Smooth muscle cell (in vitro differentiated cells): ENCODE measurements at regions not wholly inside any gene's neighbourhood (a gene's known extent, or its start where the extent isn't known, plus 50 kb on each side); places are given as distances from the start of the nearest gene placed in this dataset.

Experiments
- DNase-seq: peaks from one replicate; lab custom pipeline; 2025; ENCODE audit not compliant: unreplicated experiment; lab: John Stamatoyannopoulos, UW
- H2AFZ ChIP-seq: fragments of 200-600 bp; sonication (generic); 2 replicates; pipeline ENCODE4 v1.6.0; 2016; ENCODE audit warnings: antibody characterized with exemption, low read depth, mild to moderate bottlenecking
- H3F3A ChIP-seq: fragments of 200-600 bp; sonication (generic); 2 replicates; pipeline ENCODE4 v1.6.0; 2017; ENCODE audit warnings: antibody characterized with exemption, low read depth
- H3K27ac ChIP-seq: fragments of 200-600 bp; sonication (generic); 2 replicates; pipeline ENCODE4 v1.5.1; 2016; ENCODE audit warnings: low read depth, mild to moderate bottlenecking
- H3K27me3 ChIP-seq: fragments of 200-600 bp; sonication (generic); 2 replicates; pipeline ENCODE4 v1.6.1; 2016; ENCODE audit warnings: low read depth, mild to moderate bottlenecking
- H3K36me3 ChIP-seq: fragments of 200-600 bp; sonication (generic); 2 replicates; pipeline ENCODE4 v1.5.1; 2016; ENCODE audit warnings: low read depth
- H3K4me1 ChIP-seq: fragments of 200-600 bp; sonication (generic); 2 replicates; pipeline ENCODE4 v1.5.1; 2016; ENCODE audit warnings: low read depth
- H3K4me2 ChIP-seq: fragments of 200-600 bp; sonication (generic); 2 replicates; pipeline ENCODE4 v1.6.0; 2016; ENCODE audit warnings: mild to moderate bottlenecking
- H3K4me3 ChIP-seq: fragments of 200-600 bp; sonication (generic); 2 replicates; pipeline ENCODE4 v1.5.1; 2016; ENCODE audit warnings: mild to moderate bottlenecking
- H3K79me2 ChIP-seq: fragments of 200-600 bp; sonication (generic); 2 replicates; pipeline ENCODE4 v1.6.0; 2016; ENCODE audit warnings: low read depth, mild to moderate bottlenecking
- H3K9ac ChIP-seq: fragments of 200-600 bp; sonication (generic); 2 replicates; pipeline ENCODE4 v1.6.0; 2016; ENCODE audit warnings: low read depth
- H3K9me3 ChIP-seq: fragments of 200-600 bp; sonication (generic); replicated peaks from 2 replicates; pipeline ENCODE4 v1.5.1; 2016; ENCODE audit warnings: low read depth
- H4K20me1 ChIP-seq: fragments of 200-600 bp; sonication (generic); 2 replicates; pipeline ENCODE4 v1.6.0; 2016; ENCODE audit warnings: low read depth
- CTCF ChIP-seq: fragments of 200-600 bp; sonication (generic); IDR thresholded peaks from 2 replicates; pipeline ENCODE4 v1.5.1; 2017; ENCODE audit warnings: borderline replicate concordance, mild to moderate bottlenecking, antibody characterized with exemption; ENCODE audit not compliant: insufficient read depth, poor library complexity, severe bottlenecking
- WGBS: methylation state at CpG from one replicate; pipeline ENCODE4 v1.1.7; 2016; ENCODE audit warnings: low lambda C conversion rate; 5-methylcytosine and 5-hydroxymethylcytosine counted together

DNA sequence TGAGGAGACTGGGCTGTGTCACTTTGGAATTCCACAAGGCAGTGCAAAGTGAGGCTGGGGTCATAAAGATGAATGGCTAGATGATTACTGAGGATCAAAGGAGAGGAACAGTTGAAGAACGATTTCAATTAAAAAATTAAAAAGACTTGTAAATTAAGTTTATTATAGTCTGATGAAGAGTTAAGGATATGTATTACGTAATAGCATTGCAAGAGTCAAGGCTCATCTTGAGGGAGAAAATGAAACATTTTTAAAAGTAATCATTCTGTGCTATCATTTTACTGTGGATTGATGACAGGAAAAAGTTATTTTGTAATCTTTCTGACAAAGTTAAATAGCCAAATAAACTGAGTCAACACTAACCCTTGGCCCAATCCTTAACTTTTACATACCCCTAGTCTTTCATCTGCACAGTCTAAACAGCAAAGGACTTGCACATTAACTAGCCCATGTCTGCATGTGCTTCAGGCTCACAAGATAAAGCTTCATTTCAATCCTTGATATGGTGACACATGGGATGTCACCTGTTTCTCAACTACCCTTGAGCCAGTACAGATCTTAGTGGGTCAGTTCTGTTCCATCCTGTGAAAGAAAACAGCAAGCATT is 465.5 kb upstream of the CTSO start:
- Histone ChIP-seq H3K4me3 (no peak overlapping the region), H3F3A (peaks cover 17% of the 10 kb centered on the region), H3K27ac (no peak overlapping the region), H2AFZ (peak overlapping the region; percentile 38), H4K20me1 (no peaks in the 10 kb centered on the region), H3K9ac (no peak overlapping the region), H3K27me3 (no peaks in the 10 kb centered on the region), H3K9me3 (no peaks in the 10 kb centered on the region), H3K79me2 (no peaks in the 10 kb centered on the region), H3K36me3 (no peaks in the 10 kb centered on the region), H3K4me2 (no peak overlapping the region), H3K4me1 (peaks cover 5% of the 10 kb centered on the region)
- no peak for DNase-seq
- WGBS = 48% methylated on average over 2 of the region's 2 CpGs
- TF ChIP-seq CTCF = no peak

DNA sequence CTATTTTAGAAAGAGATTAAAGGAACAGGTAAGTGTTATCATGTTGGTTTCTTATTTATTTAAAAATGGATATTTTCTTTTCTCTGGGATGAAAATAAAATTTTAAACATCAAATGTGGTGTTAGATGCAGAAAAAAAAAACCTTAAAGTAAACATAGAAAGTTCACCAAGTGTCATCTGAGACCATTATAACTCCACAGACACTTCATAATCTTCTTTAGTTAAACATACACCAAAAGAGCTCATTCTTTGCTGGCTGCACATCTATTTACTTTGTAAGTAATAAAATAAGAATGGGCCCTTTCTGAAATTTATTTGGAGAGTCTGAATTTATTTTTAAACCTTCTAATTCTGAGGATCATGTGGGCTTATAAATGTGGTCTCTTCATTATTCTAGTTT is 460.7 kb upstream of the CTSO start:
- Histone ChIP-seq H3K27ac (peak overlapping the region; percentile 60), H3K36me3 (no peaks in the 10 kb centered on the region), H3K9ac (no peak overlapping the region), H3F3A (peaks cover 19% of the 10 kb centered on the region), H3K9me3 (no peaks in the 10 kb centered on the region), H3K79me2 (no peaks in the 10 kb centered on the region), H3K4me3 (no peak overlapping the region), H4K20me1 (no peaks in the 10 kb centered on the region), H3K27me3 (no peaks in the 10 kb centered on the region), H2AFZ (no peak overlapping the region), H3K4me1 (no peaks in the 10 kb centered on the region), H3K4me2 (peak overlapping the region; percentile 49)
- no peak for DNase-seq
- no peak for TF ChIP-seq CTCF

DNA sequence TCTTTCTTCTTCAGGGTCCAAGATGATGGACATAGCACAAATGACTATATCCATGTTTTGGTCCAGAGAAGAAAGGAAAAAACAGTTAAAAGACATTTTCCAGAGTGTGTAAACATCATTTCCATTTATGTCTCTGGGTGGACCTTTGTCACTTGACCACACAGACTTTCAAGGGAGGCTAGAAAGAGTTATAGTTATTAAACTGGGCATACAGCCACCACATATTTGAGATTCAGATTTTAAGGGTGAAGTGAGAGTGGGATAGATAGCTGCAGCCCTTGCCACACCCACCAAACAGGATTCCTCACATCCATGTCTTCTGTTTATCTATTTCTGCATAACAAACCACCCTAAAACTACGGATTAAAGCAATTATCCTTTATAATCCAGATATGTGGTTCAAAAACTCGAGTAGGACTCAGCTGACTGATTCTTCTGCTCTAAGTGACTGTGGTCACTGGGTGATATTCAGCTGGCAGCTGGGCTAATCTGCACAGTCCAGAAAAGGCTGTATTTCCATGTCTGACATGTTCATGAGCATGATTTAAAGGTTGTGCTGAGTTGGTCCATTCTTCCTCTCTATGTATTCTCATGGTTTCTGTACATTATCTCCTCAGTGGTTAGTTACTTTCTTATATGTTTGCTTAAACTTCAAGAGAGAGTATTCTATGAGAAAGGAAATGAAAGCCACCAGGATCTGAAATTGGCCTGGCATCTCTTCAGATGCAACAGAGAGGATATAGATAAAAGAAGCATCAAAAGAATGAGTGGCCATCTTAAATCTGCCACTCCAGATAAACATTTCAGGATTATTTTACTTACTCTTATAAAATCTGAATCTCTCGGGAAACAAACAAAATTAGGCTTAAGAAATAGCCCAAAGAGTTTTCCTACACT is 459.8 kb upstream of the CTSO start:
- H3K4me3 ChIP-seq = no peak overlapping the region
- no peaks in the 10 kb centered on the region for H3K36me3 ChIP-seq
- H3K27me3 ChIP-seq = no peaks in the 10 kb centered on the region
- H3K9ac ChIP-seq = no peak overlapping the region
- H3K4me1 ChIP-seq = no peaks in the 10 kb centered on the region
- no peak for DNase-seq
- H3F3A ChIP-seq = peaks cover 17% of the 10 kb centered on the region
- H3K27ac ChIP-seq = peak overlapping the region; percentile 60
- WGBS = 23% methylated on average over 3 of the region's 3 CpGs
- no peak overlapping the region for H2AFZ ChIP-seq
- TF ChIP-seq CTCF = no peak
- H3K79me2 ChIP-seq = no peaks in the 10 kb centered on the region
- peak overlapping the region; percentile 49 for H3K4me2 ChIP-seq
- H3K9me3 ChIP-seq = no peaks in the 10 kb centered on the region
- no peaks in the 10 kb centered on the region for H4K20me1 ChIP-seq
